ENCODE measurements at regions not wholly inside any gene's neighbourhood (a gene's known extent, or its start where the extent isn't known, plus 50 kb on each side); places are given as distances from the start of the nearest gene placed in this dataset.

DNA sequence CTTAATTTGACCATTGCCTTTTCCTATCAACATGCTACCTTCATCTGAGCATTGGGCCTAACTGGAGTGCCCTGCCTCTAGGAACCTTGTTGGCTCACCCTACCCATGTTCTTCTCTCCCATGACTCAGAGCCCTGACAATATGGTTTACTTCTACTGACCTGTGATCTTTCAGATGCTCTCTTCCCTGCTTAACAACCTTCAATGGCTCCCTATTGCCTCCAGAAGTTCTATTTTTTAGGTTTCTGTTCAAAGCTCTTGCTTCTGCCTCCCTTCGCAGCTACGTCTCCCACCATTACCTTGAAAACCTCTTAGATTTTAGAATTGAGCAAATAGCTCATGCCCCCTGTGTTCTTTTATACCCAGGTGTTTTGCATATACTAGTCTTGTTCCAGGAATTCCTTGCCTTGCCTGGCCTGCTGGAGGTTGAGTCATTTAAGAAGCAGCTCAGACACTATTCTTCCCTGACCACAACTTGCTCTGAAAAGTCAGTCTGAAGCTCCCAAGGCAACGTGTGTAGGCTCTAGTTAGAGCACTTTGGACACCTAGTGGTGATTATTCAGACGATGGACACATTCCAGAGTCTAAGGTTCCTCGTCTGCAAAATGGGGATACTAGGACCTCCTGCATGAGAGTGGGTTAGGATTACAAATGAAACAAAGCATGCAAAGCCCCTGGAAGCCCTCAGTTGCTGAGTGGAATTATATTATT lies 64.4 kb upstream of the EMX2 start:
- H3K27ac ChIP-seq, result no peak overlapping the region
- H3K36me3 ChIP-seq, result no peaks in the 10 kb centered on the region
- no peaks in the 10 kb centered on the region for H3K9me3 ChIP-seq
- TF ChIP-seq, protein P1, sequence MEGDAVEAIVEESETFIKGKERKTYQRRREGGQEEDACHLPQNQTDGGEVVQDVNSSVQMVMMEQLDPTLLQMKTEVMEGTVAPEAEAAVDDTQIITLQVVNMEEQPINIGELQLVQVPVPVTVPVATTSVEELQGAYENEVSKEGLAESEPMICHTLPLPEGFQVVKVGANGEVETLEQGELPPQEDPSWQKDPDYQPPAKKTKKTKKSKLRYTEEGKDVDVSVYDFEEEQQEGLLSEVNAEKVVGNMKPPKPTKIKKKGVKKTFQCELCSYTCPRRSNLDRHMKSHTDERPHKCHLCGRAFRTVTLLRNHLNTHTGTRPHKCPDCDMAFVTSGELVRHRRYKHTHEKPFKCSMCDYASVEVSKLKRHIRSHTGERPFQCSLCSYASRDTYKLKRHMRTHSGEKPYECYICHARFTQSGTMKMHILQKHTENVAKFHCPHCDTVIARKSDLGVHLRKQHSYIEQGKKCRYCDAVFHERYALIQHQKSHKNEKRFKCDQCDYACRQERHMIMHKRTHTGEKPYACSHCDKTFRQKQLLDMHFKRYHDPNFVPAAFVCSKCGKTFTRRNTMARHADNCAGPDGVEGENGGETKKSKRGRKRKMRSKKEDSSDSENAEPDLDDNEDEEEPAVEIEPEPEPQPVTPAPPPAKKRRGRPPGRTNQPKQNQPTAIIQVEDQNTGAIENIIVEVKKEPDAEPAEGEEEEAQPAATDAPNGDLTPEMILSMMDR (IDR thresholded peaks at IDR 0.05), result peak in 1 of 2 donors; percentile 22
- no peaks in the 10 kb centered on the region for H3K4me1 ChIP-seq
- no peak overlapping the region for H3K4me3 ChIP-seq
- no peak for DNase-seq (ENCODE audit: low spot score)
- peaks cover 0 to 2% of the 10 kb centered on the region in 2 donors for H3K27me3 ChIP-seq

- Histone ChIP-seq H3K4me3 (no peak overlapping the region), H3K36me3 (no peaks in the 10 kb centered on the region), H3K27ac (no peak overlapping the region), H3K4me1 (no peaks in the 10 kb centered on the region), H3K9me3 (no peaks in the 10 kb centered on the region), H3K27me3 (peaks cover 0 to 2% of the 10 kb centered on the region in 2 donors)
- TF ChIP-seq, protein P1 (IDR thresholded peaks at IDR 0.05), result no peak
- no peak for DNase-seq (ENCODE audit: low spot score)
Observed at GRCh38 chr10:117477211-117477947, 65.2 kb upstream of the EMX2 start.

DNA sequence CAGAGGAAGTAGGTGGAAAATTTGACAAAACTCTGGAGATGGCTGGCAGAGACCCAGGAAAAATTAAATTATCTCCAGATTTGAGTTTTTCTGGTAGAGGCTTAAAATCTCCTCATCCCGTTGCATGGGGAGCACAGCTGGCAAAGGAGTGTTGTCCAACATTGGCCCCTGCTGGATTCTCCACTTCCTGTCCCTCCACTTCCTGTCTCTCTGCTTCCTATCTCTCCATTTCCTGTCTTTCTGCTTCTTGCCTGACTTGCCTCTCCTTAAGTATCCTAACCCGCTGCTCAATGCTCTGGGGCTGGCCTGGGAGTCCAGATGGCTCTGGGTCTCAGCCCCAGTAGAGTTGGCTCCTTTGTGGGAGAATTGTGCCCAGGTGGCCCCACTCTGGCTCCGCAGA lies 65.8 kb upstream of the EMX2 start:
- H3K36me3 ChIP-seq, result no peaks in the 10 kb centered on the region
- H3K4me3 ChIP-seq, result no peak overlapping the region
- peaks cover 0 to 2% of the 10 kb centered on the region in 2 donors for H3K27me3 ChIP-seq
- H3K9me3 ChIP-seq, result no peaks in the 10 kb centered on the region
- H3K4me1 ChIP-seq, result no peaks in the 10 kb centered on the region
- TF ChIP-seq, protein P1 (IDR thresholded peaks at IDR 0.05), result no peak
- H3K27ac ChIP-seq, result no peak overlapping the region
- DNase-seq (ENCODE audit: low spot score), result no peak

GRCh38 chr10:117476281-117476680 lies 66.3 kb upstream of the EMX2 start:
- peaks cover 0 to 2% of the 10 kb centered on the region in 2 donors for H3K27me3 ChIP-seq
- no peaks in the 10 kb centered on the region for H3K9me3 ChIP-seq
- H3K27ac ChIP-seq, result no peak overlapping the region
- TF ChIP-seq, protein P1 (IDR thresholded peaks at IDR 0.05), result no peak
- no peaks in the 10 kb centered on the region for H3K36me3 ChIP-seq
- no peak for DNase-seq (ENCODE audit: low spot score)
- H3K4me1 ChIP-seq, result no peaks in the 10 kb centered on the region
- H3K4me3 ChIP-seq, result no peak overlapping the region

DNA sequence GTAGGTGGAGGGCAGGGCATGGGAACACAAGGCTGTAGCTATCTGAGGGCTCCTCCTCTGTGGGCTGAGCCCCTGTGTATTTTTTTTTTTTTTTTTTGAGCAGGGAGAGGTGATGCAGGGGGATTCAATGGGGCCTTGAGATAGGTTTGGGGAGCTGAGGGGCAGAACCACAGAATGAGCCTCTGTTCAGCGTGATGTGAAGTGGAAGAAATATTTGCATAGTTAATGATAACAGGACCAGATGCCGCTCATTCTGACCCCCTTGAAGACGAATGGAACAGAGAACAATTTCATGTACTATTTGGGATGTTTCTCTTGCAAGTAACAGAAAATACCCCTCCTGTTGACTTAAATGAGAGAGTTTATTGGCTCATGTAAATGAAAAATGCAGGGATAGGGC lies 69.7 kb upstream of the EMX2 start:
- H3K27ac ChIP-seq, result no peak overlapping the region
- no peaks in the 10 kb centered on the region for H3K4me1 ChIP-seq
- H3K36me3 ChIP-seq, result no peaks in the 10 kb centered on the region
- H3K9me3 ChIP-seq, result no peaks in the 10 kb centered on the region
- H3K27me3 ChIP-seq, result peaks cover 0 to 2% of the 10 kb centered on the region in 2 donors
- no peak for DNase-seq (ENCODE audit: low spot score)
- TF ChIP-seq, protein P1 (IDR thresholded peaks at IDR 0.05), result no peak
- no peak overlapping the region for H3K4me3 ChIP-seq
